GM21390 (cell line): ENCODE measurements at regions not wholly inside any gene's neighbourhood (a gene's known extent, or its start where the extent isn't known, plus 50 kb on each side); places are given as distances from the start of the nearest gene placed in this dataset.

Experiments used
- ATAC-seq: cut with Tn5 transposase; IDR thresholded peaks from one replicate; pipeline ENCODE4 v1.9.1; 2021; ENCODE audit not compliant: unreplicated experiment

- no peak for ATAC-seq
Observed at GRCh38 chr4:41359422-41359775, 102.7 kb downstream of the UCHL1 start.

- no peak for ATAC-seq
Observed at GRCh38 chr4:41359836-41360213, 103.1 kb downstream of the UCHL1 start.

- ATAC-seq, result no peak
Observed at GRCh38 chr4:41360214-41360920, 103.6 kb downstream of the UCHL1 start.

GRCh38 chr4:41360921-41361793, 104.4 kb downstream of the UCHL1 start:
- ATAC-seq, result no peak

GRCh38 chr4:41361794-41362526, 105.2 kb downstream of the UCHL1 start:
- no peak for ATAC-seq

GRCh38 chr4:41362621-41363383, 106.1 kb downstream of the UCHL1 start:
- ATAC-seq, result no peak

GRCh38 chr4:41363384-41363981, 106.8 kb downstream of the UCHL1 start:
- ATAC-seq, result no peak

- no peak for ATAC-seq
Observed at GRCh38 chr4:41364876-41365275, 108.1 kb downstream of the UCHL1 start.

GRCh38 chr4:41365681-41366080, 109.0 kb downstream of the UCHL1 start:
- ATAC-seq, result no peak

GRCh38 chr4:41366911-41367517, 110.3 kb downstream of the UCHL1 start:
- no peak for ATAC-seq

- ATAC-seq, result no peak
Observed at GRCh38 chr4:41369680-41370079, 113.0 kb downstream of the UCHL1 start.

GRCh38 chr4:41373221-41373620, 116.5 kb downstream of the UCHL1 start:
- ATAC-seq, result no peak

- ATAC-seq, result no peak
Observed at GRCh38 chr4:41374490-41374889, 117.8 kb downstream of the UCHL1 start.

- no peak for ATAC-seq
Observed at GRCh38 chr4:41375561-41375960, 118.8 kb downstream of the UCHL1 start.

- ATAC-seq, result no peak
Observed at GRCh38 chr4:41377196-41377595, 120.5 kb downstream of the UCHL1 start.

GRCh38 chr4:41379230-41379629, 122.5 kb downstream of the UCHL1 start:
- ATAC-seq, result no peak

- ATAC-seq, result no peak
Observed at GRCh38 chr4:41380511-41381157, 123.9 kb downstream of the UCHL1 start.

- ATAC-seq, result no peak
Observed at GRCh38 chr4:41381384-41381783, 124.7 kb downstream of the UCHL1 start.

GRCh38 chr4:41384992-41385391, 128.3 kb downstream of the UCHL1 start:
- ATAC-seq, result no peak

GRCh38 chr4:41385481-41385880, 128.8 kb downstream of the UCHL1 start:
- ATAC-seq, result no peak
